Mesenchymal stem cell (in vitro differentiated cells and primary cell): ENCODE measurements at regions not wholly inside any gene's neighbourhood (a gene's known extent, or its start where the extent isn't known, plus 50 kb on each side); places are given as distances from the start of the nearest gene placed in this dataset.

Source experiments
- DNase-seq: peaks from one replicate; pipeline ENCODE4 v3.0.0-alpha.2; 2013
- H2AFZ ChIP-seq: one replicate; pipeline ENCODE4 v1.6.1; 2013; ENCODE audit warnings: low read depth, mild to moderate bottlenecking, control low read depth, inconsistent platforms, low read length, moderate library complexity
- H2AK5ac ChIP-seq: 2 replicates; pipeline ENCODE4 v1.6.1; 2013; ENCODE audit warnings: low read length, moderate library complexity, mild to moderate bottlenecking, inconsistent platforms; ENCODE audit not compliant: severe bottlenecking
- H2BK120ac ChIP-seq: one replicate; pipeline ENCODE4 v1.6.1; 2013; ENCODE audit warnings: low read depth, mild to moderate bottlenecking, inconsistent platforms, low read length, moderate library complexity
- H2BK12ac ChIP-seq, 2 experiments: one replicate each; pipeline ENCODE4 v1.6.1; 2013; ENCODE audit warnings: inconsistent platforms in 2 of 2, low read length in 2 of 2, mild to moderate bottlenecking in 2 of 2, moderate library complexity in 2 of 2, control low read depth in 1 of 2
- H2BK15ac ChIP-seq: one replicate; pipeline ENCODE4 v1.6.1; 2013; ENCODE audit warnings: mild to moderate bottlenecking, low read depth, inconsistent platforms; ENCODE audit not compliant: poor library complexity, severe bottlenecking
- H2BK5ac ChIP-seq: 2 replicates; pipeline ENCODE4 v1.6.1; 2013; ENCODE audit warnings: low read depth, mild to moderate bottlenecking, low read length, control low read depth, inconsistent platforms; ENCODE audit not compliant: poor library complexity, severe bottlenecking
- H3K14ac ChIP-seq, 2 experiments: one replicate each; pipeline ENCODE4 v1.6.1; 2013; ENCODE audit warnings: inconsistent platforms in 2 of 2, low read length in 2 of 2, control low read depth in 1 of 2, mild to moderate bottlenecking in 1 of 2, moderate library complexity in 1 of 2
- H3K18ac ChIP-seq, 2 experiments: one replicate each; pipeline ENCODE4 v1.6.1; 2013; ENCODE audit warnings: inconsistent platforms in 2 of 2, low read length in 2 of 2, control low read depth in 1 of 2, low read depth in 1 of 2, mild to moderate bottlenecking in 1 of 2
- H3K23ac ChIP-seq, 2 experiments: one replicate each; pipeline ENCODE4 v1.6.1; 2013; ENCODE audit warnings: inconsistent platforms in 2 of 2, low read length in 2 of 2, mild to moderate bottlenecking in 2 of 2, moderate library complexity in 2 of 2, control low read depth in 1 of 2
- H3K27ac ChIP-seq: 2 replicates; pipeline ENCODE4 v1.5.1; 2013; ENCODE audit warnings: mild to moderate bottlenecking, moderate library complexity, low read length, control low read depth, inconsistent platforms; ENCODE audit not compliant: poor library complexity, severe bottlenecking
- H3K27me3 ChIP-seq, 2 experiments: 2 replicates each; pipeline versions ENCODE4 v1.6.1 to v1.7.0; 2013; ENCODE audit warnings: low read length in 2 of 2, mild to moderate bottlenecking in 2 of 2, moderate library complexity in 2 of 2, control low read depth in 1 of 2, inconsistent platforms in 1 of 2; ENCODE audit not compliant: control insufficient read depth in 1 of 2, insufficient read depth in 1 of 2
- H3K36me3 ChIP-seq, 2 experiments: 2 replicates each; pipeline versions ENCODE4 v1.6.1 to v1.7.0; 2013; ENCODE audit warnings: low read length in 2 of 2, control low read depth in 1 of 2, inconsistent platforms in 1 of 2, low read depth in 1 of 2, mild to moderate bottlenecking in 1 of 2; ENCODE audit not compliant: insufficient read depth in 2 of 2, control insufficient read depth in 1 of 2
- H3K4ac ChIP-seq, 2 experiments: one replicate each; pipeline ENCODE4 v1.6.1; 2013; ENCODE audit warnings: inconsistent platforms in 2 of 2, low read length in 2 of 2, mild to moderate bottlenecking in 2 of 2, moderate library complexity in 2 of 2, control low read depth in 1 of 2, low read depth in 1 of 2
- H3K4me1 ChIP-seq: 2 replicates; pipeline ENCODE4 v1.6.1; 2013; ENCODE audit warnings: low read depth, low read length, control low read depth; ENCODE audit not compliant: control insufficient read depth, insufficient read depth
- H3K4me2 ChIP-seq: 2 replicates; pipeline ENCODE4 v1.6.1; 2013; ENCODE audit warnings: low read length, mild to moderate bottlenecking, inconsistent platforms; ENCODE audit not compliant: poor library complexity, severe bottlenecking
- H3K4me3 ChIP-seq, 2 experiments: 2 replicates each; pipeline versions ENCODE4 v1.5.1 to v1.7.0; 2013; ENCODE audit warnings: low read length in 2 of 2, mild to moderate bottlenecking in 2 of 2, control low read depth in 1 of 2, low read depth in 1 of 2; ENCODE audit not compliant: insufficient read depth in 1 of 2
- H3K79me1 ChIP-seq: replicated peaks from 2 replicates; pipeline ENCODE4 v1.6.1; 2013; ENCODE audit warnings: mild to moderate bottlenecking, control low read depth, low read length, inconsistent platforms; ENCODE audit not compliant: poor library complexity, severe bottlenecking
- H3K9ac ChIP-seq: 2 replicates; pipeline ENCODE4 v1.7.0; 2013; ENCODE audit warnings: mild to moderate bottlenecking, low read length, moderate library complexity
- H3K9me3 ChIP-seq: 2 replicates; pipeline ENCODE4 v1.7.0; 2013; ENCODE audit warnings: mild to moderate bottlenecking, low read length; ENCODE audit not compliant: control insufficient read depth
- H4K8ac ChIP-seq: one replicate; pipeline ENCODE4 v1.6.1; 2013; ENCODE audit warnings: inconsistent platforms, mild to moderate bottlenecking, low read length, moderate library complexity
- H4K91ac ChIP-seq: one replicate; pipeline ENCODE4 v1.6.1; 2013; ENCODE audit warnings: mild to moderate bottlenecking, low read length, inconsistent platforms
- WGBS: methylation state at CpG from one replicate; pipeline ENCODE4 v1.1.7; 2013; ENCODE audit warnings: mixed read lengths; 5-methylcytosine and 5-hydroxymethylcytosine counted together

GRCh38 chr1:187514110-187514509 is 685.4 kb downstream of the PLA2G4A start:
- Histone ChIP-seq H3K9ac (no peak overlapping the region), H3K4me2 (no peak overlapping the region), H2AK5ac (no peak overlapping the region), H4K8ac (no peak overlapping the region), H2BK120ac (no peak overlapping the region), H3K18ac (no peak overlapping the region), H4K91ac (no peak overlapping the region), H3K4me1 (no peaks in the 10 kb centered on the region), H2BK15ac (no peak overlapping the region), H2AFZ (no peak overlapping the region), H3K9me3 (no peaks in the 10 kb centered on the region), H2BK12ac (no peak overlapping the region), H3K27ac (no peak overlapping the region), H3K27me3 (no peaks in the 10 kb centered on the region), H3K4ac (no peak overlapping the region), H3K4me3 (no peak overlapping the region), H3K79me1 (no peaks in the 10 kb centered on the region), H3K23ac (no peak overlapping the region), H2BK5ac (no peak overlapping the region), H3K14ac (no peak overlapping the region), H3K36me3 (no peaks in the 10 kb centered on the region)
- WGBS: 89% methylated on average over 1 of the region's 3 CpGs
- DNase-seq: no peak

DNA sequence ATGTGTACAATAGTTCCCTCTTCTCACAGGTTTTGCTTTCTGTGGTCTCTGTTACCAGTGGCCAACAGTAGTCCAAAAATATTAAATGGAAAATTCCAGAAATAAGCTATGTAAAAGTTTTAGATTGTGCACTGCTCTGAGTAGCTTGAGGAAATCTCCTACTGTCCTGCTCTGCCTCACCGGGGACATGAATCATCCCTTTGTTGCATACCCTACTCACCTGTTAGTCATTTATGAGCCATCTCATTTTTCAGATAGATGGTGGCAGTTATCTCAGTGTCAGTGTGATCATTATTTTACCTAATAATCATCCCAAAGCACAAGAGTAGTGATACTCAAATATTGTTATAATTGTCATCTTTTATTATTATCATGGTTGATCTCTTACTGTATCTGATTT is 688.1 kb downstream of the PLA2G4A start:
- DNase-seq: no peak
- H2BK15ac ChIP-seq: no peak overlapping the region
- no peaks in the 10 kb centered on the region for H3K36me3 ChIP-seq
- no peaks in the 10 kb centered on the region for H3K9me3 ChIP-seq
- H4K8ac ChIP-seq: no peak overlapping the region
- H2AFZ ChIP-seq: no peak overlapping the region
- H3K18ac ChIP-seq: no peak overlapping the region
- H3K79me1 ChIP-seq: no peaks in the 10 kb centered on the region
- H3K9ac ChIP-seq: no peak overlapping the region
- H2BK12ac ChIP-seq: no peak overlapping the region
- H3K4me2 ChIP-seq: no peak overlapping the region
- no peak overlapping the region for H2AK5ac ChIP-seq
- WGBS: 67% methylated on average over 1 of the region's 1 CpG
- H3K4me3 ChIP-seq: no peak overlapping the region
- no peak overlapping the region for H3K14ac ChIP-seq
- H2BK5ac ChIP-seq: no peak overlapping the region
- H3K27ac ChIP-seq: no peak overlapping the region
- H3K27me3 ChIP-seq: no peaks in the 10 kb centered on the region
- no peak overlapping the region for H3K4ac ChIP-seq
- H3K4me1 ChIP-seq: no peaks in the 10 kb centered on the region
- H4K91ac ChIP-seq: no peak overlapping the region
- no peak overlapping the region for H2BK120ac ChIP-seq
- H3K23ac ChIP-seq: no peak overlapping the region

DNA sequence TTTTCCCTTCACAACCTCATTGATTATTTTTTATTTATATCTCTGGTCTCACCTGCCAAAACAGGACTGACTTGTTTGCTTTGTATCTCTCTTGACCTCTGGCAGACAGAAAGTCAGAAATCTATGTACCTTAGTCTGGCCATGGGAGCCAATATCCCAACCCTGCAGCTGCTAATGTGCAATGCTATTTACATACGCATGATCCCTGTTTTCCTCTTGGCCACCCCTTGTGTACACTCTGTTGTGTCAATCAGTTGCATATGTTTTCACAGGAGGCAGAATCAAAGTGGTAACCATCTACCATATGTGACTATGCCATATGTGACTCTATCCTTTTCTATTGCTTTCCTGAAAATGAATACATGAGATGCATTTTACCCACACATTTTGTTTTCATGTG is 688.8 kb downstream of the PLA2G4A start:
- Histone ChIP-seq H3K9me3 (no peaks in the 10 kb centered on the region), H3K14ac (no peak overlapping the region), H3K79me1 (no peaks in the 10 kb centered on the region), H3K4ac (no peak overlapping the region), H3K27ac (no peak overlapping the region), H4K8ac (no peak overlapping the region), H3K4me3 (no peak overlapping the region), H3K36me3 (no peaks in the 10 kb centered on the region), H2AFZ (no peak overlapping the region), H4K91ac (no peak overlapping the region), H3K23ac (no peak overlapping the region), H2BK15ac (no peak overlapping the region), H3K27me3 (no peaks in the 10 kb centered on the region), H2BK120ac (no peak overlapping the region), H3K4me2 (no peak overlapping the region), H2BK5ac (no peak overlapping the region), H3K18ac (no peak overlapping the region), H3K9ac (no peak overlapping the region), H2BK12ac (no peak overlapping the region), H3K4me1 (no peaks in the 10 kb centered on the region), H2AK5ac (no peak overlapping the region)
- WGBS: 100% methylated on average over 1 of the region's 1 CpG
- DNase-seq: no peak

- Histone ChIP-seq H3K4me1 (no peaks in the 10 kb centered on the region), H3K9ac (no peak overlapping the region), H3K27me3 (no peaks in the 10 kb centered on the region), H3K4me2 (no peak overlapping the region), H3K14ac (no peak overlapping the region), H3K23ac (no peak overlapping the region), H2BK12ac (no peak overlapping the region), H3K4ac (no peak overlapping the region), H3K79me1 (no peaks in the 10 kb centered on the region), H3K27ac (no peak overlapping the region), H2BK120ac (no peak overlapping the region), H2BK15ac (no peak overlapping the region), H4K8ac (no peak overlapping the region), H3K18ac (no peak overlapping the region), H3K4me3 (no peak overlapping the region), H2BK5ac (no peak overlapping the region), H3K9me3 (peaks cover 16% of the 10 kb centered on the region), H3K36me3 (no peaks in the 10 kb centered on the region), H2AK5ac (no peak overlapping the region), H4K91ac (no peak overlapping the region), H2AFZ (no peak overlapping the region)
- peak; percentile 2 for DNase-seq
- 78% methylated on average over 2 of the region's 3 CpGs for WGBS
Measured at GRCh38 chr1:187527346-187527745, 698.6 kb downstream of the PLA2G4A start.
